Mesenchymal stem cell (in vitro differentiated cells and primary cell): ENCODE measurements at regions not wholly inside any gene's neighbourhood (a gene's known extent, or its start where the extent isn't known, plus 50 kb on each side); places are given as distances from the start of the nearest gene placed in this dataset. TPM values are rescaled to one million over a fixed set of nuclear protein-coding genes. Genes with fewer than 3 reads are reported as not detected.

ENCODE experiments used
- DNase-seq: peaks from one replicate; pipeline ENCODE4 v3.0.0-alpha.2; 2013
- H2AFZ ChIP-seq: one replicate; pipeline ENCODE4 v1.6.1; 2013; ENCODE audit warnings: low read depth, mild to moderate bottlenecking, control low read depth, inconsistent platforms, low read length, moderate library complexity
- H2AK5ac ChIP-seq: 2 replicates; pipeline ENCODE4 v1.6.1; 2013; ENCODE audit warnings: low read length, moderate library complexity, mild to moderate bottlenecking, inconsistent platforms; ENCODE audit not compliant: severe bottlenecking
- H2BK120ac ChIP-seq: one replicate; pipeline ENCODE4 v1.6.1; 2013; ENCODE audit warnings: low read depth, mild to moderate bottlenecking, inconsistent platforms, low read length, moderate library complexity
- H2BK12ac ChIP-seq, 2 experiments: one replicate each; pipeline ENCODE4 v1.6.1; 2013; ENCODE audit warnings: inconsistent platforms in 2 of 2, low read length in 2 of 2, mild to moderate bottlenecking in 2 of 2, moderate library complexity in 2 of 2, control low read depth in 1 of 2
- H2BK15ac ChIP-seq: one replicate; pipeline ENCODE4 v1.6.1; 2013; ENCODE audit warnings: mild to moderate bottlenecking, low read depth, inconsistent platforms; ENCODE audit not compliant: poor library complexity, severe bottlenecking
- H2BK5ac ChIP-seq: 2 replicates; pipeline ENCODE4 v1.6.1; 2013; ENCODE audit warnings: low read depth, mild to moderate bottlenecking, low read length, control low read depth, inconsistent platforms; ENCODE audit not compliant: poor library complexity, severe bottlenecking
- H3K14ac ChIP-seq, 2 experiments: one replicate each; pipeline ENCODE4 v1.6.1; 2013; ENCODE audit warnings: inconsistent platforms in 2 of 2, low read length in 2 of 2, control low read depth in 1 of 2, mild to moderate bottlenecking in 1 of 2, moderate library complexity in 1 of 2
- H3K18ac ChIP-seq, 2 experiments: one replicate each; pipeline ENCODE4 v1.6.1; 2013; ENCODE audit warnings: inconsistent platforms in 2 of 2, low read length in 2 of 2, control low read depth in 1 of 2, low read depth in 1 of 2, mild to moderate bottlenecking in 1 of 2
- H3K23ac ChIP-seq, 2 experiments: one replicate each; pipeline ENCODE4 v1.6.1; 2013; ENCODE audit warnings: inconsistent platforms in 2 of 2, low read length in 2 of 2, mild to moderate bottlenecking in 2 of 2, moderate library complexity in 2 of 2, control low read depth in 1 of 2
- H3K27ac ChIP-seq: 2 replicates; pipeline ENCODE4 v1.5.1; 2013; ENCODE audit warnings: mild to moderate bottlenecking, moderate library complexity, low read length, control low read depth, inconsistent platforms; ENCODE audit not compliant: poor library complexity, severe bottlenecking
- H3K27me3 ChIP-seq, 2 experiments: 2 replicates each; pipeline versions ENCODE4 v1.6.1 to v1.7.0; 2013; ENCODE audit warnings: low read length in 2 of 2, mild to moderate bottlenecking in 2 of 2, moderate library complexity in 2 of 2, control low read depth in 1 of 2, inconsistent platforms in 1 of 2; ENCODE audit not compliant: control insufficient read depth in 1 of 2, insufficient read depth in 1 of 2
- H3K36me3 ChIP-seq, 2 experiments: 2 replicates each; pipeline versions ENCODE4 v1.6.1 to v1.7.0; 2013; ENCODE audit warnings: low read length in 2 of 2, control low read depth in 1 of 2, inconsistent platforms in 1 of 2, low read depth in 1 of 2, mild to moderate bottlenecking in 1 of 2; ENCODE audit not compliant: insufficient read depth in 2 of 2, control insufficient read depth in 1 of 2
- H3K4ac ChIP-seq, 2 experiments: one replicate each; pipeline ENCODE4 v1.6.1; 2013; ENCODE audit warnings: inconsistent platforms in 2 of 2, low read length in 2 of 2, mild to moderate bottlenecking in 2 of 2, moderate library complexity in 2 of 2, control low read depth in 1 of 2, low read depth in 1 of 2
- H3K4me1 ChIP-seq: 2 replicates; pipeline ENCODE4 v1.6.1; 2013; ENCODE audit warnings: low read depth, low read length, control low read depth; ENCODE audit not compliant: control insufficient read depth, insufficient read depth
- H3K4me2 ChIP-seq: 2 replicates; pipeline ENCODE4 v1.6.1; 2013; ENCODE audit warnings: low read length, mild to moderate bottlenecking, inconsistent platforms; ENCODE audit not compliant: poor library complexity, severe bottlenecking
- H3K4me3 ChIP-seq, 2 experiments: 2 replicates each; pipeline versions ENCODE4 v1.5.1 to v1.7.0; 2013; ENCODE audit warnings: low read length in 2 of 2, mild to moderate bottlenecking in 2 of 2, control low read depth in 1 of 2, low read depth in 1 of 2; ENCODE audit not compliant: insufficient read depth in 1 of 2
- H3K79me1 ChIP-seq: replicated peaks from 2 replicates; pipeline ENCODE4 v1.6.1; 2013; ENCODE audit warnings: mild to moderate bottlenecking, control low read depth, low read length, inconsistent platforms; ENCODE audit not compliant: poor library complexity, severe bottlenecking
- H3K9ac ChIP-seq: 2 replicates; pipeline ENCODE4 v1.7.0; 2013; ENCODE audit warnings: mild to moderate bottlenecking, low read length, moderate library complexity
- H3K9me3 ChIP-seq: 2 replicates; pipeline ENCODE4 v1.7.0; 2013; ENCODE audit warnings: mild to moderate bottlenecking, low read length; ENCODE audit not compliant: control insufficient read depth
- H4K8ac ChIP-seq: one replicate; pipeline ENCODE4 v1.6.1; 2013; ENCODE audit warnings: inconsistent platforms, mild to moderate bottlenecking, low read length, moderate library complexity
- H4K91ac ChIP-seq: one replicate; pipeline ENCODE4 v1.6.1; 2013; ENCODE audit warnings: mild to moderate bottlenecking, low read length, inconsistent platforms
- WGBS: methylation state at CpG from one replicate; pipeline ENCODE4 v1.1.7; 2013; ENCODE audit warnings: mixed read lengths; 5-methylcytosine and 5-hydroxymethylcytosine counted together
- small RNA-seq: library from polyadenylated mRNA; stranded (forward); fragments of <200 nt; extraction: miRNeasy Mini kit (QIAGEN cat#:217004); gene quantifications from one replicate; pipeline ENCODE3, GENCODE V24; 2013; ENCODE audit warnings: low read depth

- peaks cover 8% of the 10 kb centered on the region for H3K4me1 ChIP-seq
- peak overlapping the region; percentile 17 for H3K4me2 ChIP-seq
- no peak overlapping the region for H3K23ac ChIP-seq
- no peak overlapping the region for H4K8ac ChIP-seq
- peak overlapping the region; percentile 77 for H3K9ac ChIP-seq
- no peak overlapping the region for H3K14ac ChIP-seq
- no peaks in the 10 kb centered on the region for H3K36me3 ChIP-seq
- 80% methylated on average over 25 of the region's 25 CpGs for WGBS
- no peaks in the 10 kb centered on the region for H3K9me3 ChIP-seq
- H3K4me3 ChIP-seq: peak overlapping the region in 1 of 2 experiments; percentile 69
- no peak overlapping the region for H2BK12ac ChIP-seq
- DNase-seq: peak; percentile 30
- no peak overlapping the region for H3K4ac ChIP-seq
- no peak overlapping the region for H3K27ac ChIP-seq
- H2AK5ac ChIP-seq: no peak overlapping the region
- H2BK120ac ChIP-seq: no peak overlapping the region
- peaks cover 0 to 3% of the 10 kb centered on the region in 2 experiments for H3K27me3 ChIP-seq
- no peak overlapping the region for H2BK15ac ChIP-seq
- H2AFZ ChIP-seq: no peak overlapping the region
- H3K18ac ChIP-seq: no peak overlapping the region
- no peaks in the 10 kb centered on the region for H3K79me1 ChIP-seq
- H2BK5ac ChIP-seq: no peak overlapping the region
- H4K91ac ChIP-seq: no peak overlapping the region
These were observed 50.5 kb upstream of the FOXK1 start for GRCh38 chr7:4631380-4632179.

Small RNA genes lying in the stretch of these regions (small RNA-seq; reads per million reads assigned to genes)
- not detected for gene CYP3A54P
